Tibial artery (tissue), 4 donors: ENCODE measurements at regions not wholly inside any gene's neighbourhood (a gene's known extent, or its start where the extent isn't known, plus 50 kb on each side); places are given as distances from the start of the nearest gene placed in this dataset.
A peak's percentile ranks its signal among the peaks of the same experiment; 100 is the strongest.

Source experiments
- DNase-seq, 2 donors: peaks; one replicate each; pipeline ENCODE4 v3.0.0-alpha.2; 2019
- H3K27ac ChIP-seq, 2 donors: fragments of 200-600 bp; sonication (generic) in 1 of 2; 1 replicate in 1 of 2; 2 replicates in 1 of 2; pipeline ENCODE4 v1.5.1; 2018 to 2019; ENCODE audit warnings: mild to moderate bottlenecking in 1 of 2
- H3K27me3 ChIP-seq, 2 donors: fragments of 200-600 bp; sonication (generic) in 1 of 2; one replicate each; pipeline versions ENCODE4 v1.5.1 to v1.6.0; 2016 to 2019
- H3K36me3 ChIP-seq, 3 donors: fragments of 200-600 bp; sonication (generic) in 2 of 3; one replicate each; pipeline ENCODE4 v1.5.1; 2016 to 2019; ENCODE audit warnings: mild to moderate bottlenecking in 2 of 3
- H3K4me1 ChIP-seq, 4 donors: fragments of 200-600 bp; sonication (generic) in 2 of 4; 1 replicate in 3 of 4; 2 replicates in 1 of 4; pipeline ENCODE4 v1.5.1; 2016 to 2019
- H3K4me3 ChIP-seq, 2 donors: fragments of 200-600 bp; sonication (generic) in 1 of 2; 1 replicate in 1 of 2; 2 replicates in 1 of 2; pipeline ENCODE4 v1.5.1; 2018 to 2019; ENCODE audit warnings: mild to moderate bottlenecking in 2 of 2
- H3K9me3 ChIP-seq, 3 donors: fragments of 200-600 bp; sonication (generic) in 1 of 3; one replicate each; pipeline ENCODE4 v1.5.1; 2016 to 2019
- CTCF ChIP-seq, 2 experiments: fragments of 200-600 bp in 1 of 2; fragments of 450-650 bp in 1 of 2; IDR thresholded peaks; one replicate each; pipeline ENCODE4 v1.5.1; 2017 to 2019; ENCODE audit warnings: antibody characterized with exemption in 2 of 2, mild to moderate bottlenecking in 1 of 2, moderate library complexity in 1 of 2
- intact Hi-C: fragments of 100-400 bp; cut with DNase I; formaldehyde crosslinking; loops from one replicate; pipeline ENCODE4 v1.15.0; 2023; ENCODE audit warnings: low total_unique reads

- Histone ChIP-seq H3K27me3 (no peaks in the 10 kb centered on the region), H3K9me3 (peaks cover 0 to 6% (median 6%) of the 10 kb centered on the region in 3 donors), H3K27ac (no peak overlapping the region), H3K36me3 (no peaks in the 10 kb centered on the region), H3K4me3 (no peak overlapping the region), H3K4me1 (no peaks in the 10 kb centered on the region)
- intact Hi-C loops, result no loop called here
- DNase-seq, result peak in 1 of 2 donors; percentile 69
- TF ChIP-seq CTCF (IDR thresholded peaks at IDR 0.05), result peak in 1 of 2 experiments; percentile 26
Measured at GRCh38 chr2:24421668-24422067, 61.3 kb upstream of the ITSN2 start.

DNA sequence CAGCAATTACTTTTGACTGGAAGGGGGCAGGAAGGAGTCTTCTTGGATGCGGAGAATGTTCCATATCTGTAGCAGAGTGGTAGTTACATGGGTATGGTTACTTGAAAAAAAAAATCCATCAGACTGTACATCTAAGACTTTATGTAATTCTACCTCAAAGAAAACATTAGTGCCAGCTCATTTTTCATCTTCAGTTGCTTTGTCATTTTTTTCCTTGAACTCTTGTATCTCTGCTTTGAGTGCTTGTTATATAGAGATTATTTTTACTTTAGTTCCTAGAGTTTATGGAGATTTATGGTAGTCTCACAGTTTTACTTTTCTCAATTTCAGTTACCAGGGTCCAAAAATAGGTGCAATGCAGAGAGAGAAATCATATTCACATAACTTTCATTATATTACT is 60.0 kb upstream of the ITSN2 start:
- H3K4me3 ChIP-seq, result no peak overlapping the region
- DNase-seq, result no peak
- intact Hi-C loops, result no loop called here
- no peak overlapping the region for H3K27ac ChIP-seq
- H3K27me3 ChIP-seq, result no peaks in the 10 kb centered on the region
- H3K9me3 ChIP-seq, result peaks cover 0 to 6% (median 6%) of the 10 kb centered on the region in 3 donors
- no peaks in the 10 kb centered on the region for H3K36me3 ChIP-seq
- TF ChIP-seq CTCF (IDR thresholded peaks at IDR 0.05), result no peak
- no peaks in the 10 kb centered on the region for H3K4me1 ChIP-seq

GRCh38 chr2:24418166-24418841 is 58.0 kb upstream of the ITSN2 start:
- Histone ChIP-seq H3K4me3 (no peak overlapping the region), H3K36me3 (no peaks in the 10 kb centered on the region), H3K9me3 (peaks cover 0 to 6% (median 6%) of the 10 kb centered on the region in 3 donors), H3K4me1 (no peaks in the 10 kb centered on the region), H3K27me3 (no peaks in the 10 kb centered on the region), H3K27ac (no peak overlapping the region)
- TF ChIP-seq CTCF (IDR thresholded peaks at IDR 0.05), result no peak
- no peak for DNase-seq
- intact Hi-C loops, result no loop called here

- Histone ChIP-seq H3K27ac (no peak overlapping the region), H3K36me3 (no peaks in the 10 kb centered on the region), H3K4me3 (no peak overlapping the region), H3K9me3 (no peaks in the 10 kb centered on the region), H3K27me3 (peaks cover 0 to 14% of the 10 kb centered on the region in 2 donors), H3K4me1 (no peaks in the 10 kb centered on the region)
- TF ChIP-seq CTCF (IDR thresholded peaks at IDR 0.05), result no peak
- DNase-seq, result no peak
- intact Hi-C loops, result no loop called here
Measured at GRCh38 chr2:24412812-24413211, 52.5 kb upstream of the ITSN2 start.

DNA sequence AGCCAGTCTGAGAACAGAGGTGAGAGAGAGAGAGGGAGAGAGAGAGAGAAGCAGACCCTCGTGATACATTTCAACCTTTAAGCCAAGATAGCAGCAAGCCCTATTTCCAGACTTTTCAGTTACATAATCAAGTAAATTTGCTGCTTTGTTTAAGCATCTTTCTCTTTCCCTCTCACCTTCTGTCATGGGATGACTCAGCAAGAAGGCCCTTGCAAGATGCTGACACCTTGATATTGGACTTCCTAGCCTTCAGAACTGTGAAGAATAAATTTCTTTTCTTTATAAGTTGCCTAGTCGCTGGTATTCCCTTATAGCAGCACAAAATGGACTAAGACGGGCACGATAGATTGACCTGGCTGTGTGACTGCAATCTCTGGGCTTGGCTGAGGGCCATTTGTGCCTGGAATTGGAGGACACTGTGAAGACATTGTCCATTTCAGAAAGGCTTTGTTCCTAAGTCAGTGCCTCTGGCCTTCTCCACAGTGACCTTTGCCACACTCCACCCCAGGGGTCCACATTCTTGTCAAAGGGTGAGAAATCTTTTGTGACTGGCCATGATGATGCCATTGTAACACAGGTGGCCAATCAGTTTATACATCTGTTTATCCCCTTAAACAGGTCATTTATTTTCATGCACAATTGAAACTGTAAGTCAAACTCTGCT is 51.3 kb upstream of the ITSN2 start:
- no peaks in the 10 kb centered on the region for H3K9me3 ChIP-seq
- peaks cover 0 to 14% of the 10 kb centered on the region in 2 donors for H3K27me3 ChIP-seq
- H3K4me3 ChIP-seq, result no peak overlapping the region
- DNase-seq, result no peak
- no peaks in the 10 kb centered on the region for H3K36me3 ChIP-seq
- intact Hi-C loops, result no loop called here
- no peak overlapping the region for H3K27ac ChIP-seq
- TF ChIP-seq CTCF (IDR thresholded peaks at IDR 0.05), result no peak
- H3K4me1 ChIP-seq, result no peaks in the 10 kb centered on the region
